Large intestine (tissue), 3 donors: ENCODE measurements at regions not wholly inside any gene's neighbourhood (a gene's known extent, or its start where the extent isn't known, plus 50 kb on each side); places are given as distances from the start of the nearest gene placed in this dataset.
"Not testable (repeated sequence)": the region's sequence is repeated elsewhere in the genome, so short reads cannot be mapped to it uniquely, and the experiment has no call there.

ENCODE experiments used
- DNase-seq, 2 donors: peaks; one replicate each; pipeline versions ENCODE4 v3.0.0 to v3.0.0-alpha.2; 2013
- H3K27ac ChIP-seq: one replicate; pipeline ENCODE4 v1.5.1; 2013; ENCODE audit warnings: low read length
- H3K27me3 ChIP-seq: 2 replicates; pipeline ENCODE4 v1.6.1; 2013; ENCODE audit warnings: low read length; ENCODE audit not compliant: control insufficient read depth, insufficient read depth
- H3K36me3 ChIP-seq: 2 replicates; pipeline ENCODE4 v1.6.1; 2013; ENCODE audit warnings: low read length; ENCODE audit not compliant: control insufficient read depth, insufficient read depth
- H3K4me1 ChIP-seq: one replicate; pipeline ENCODE4 v1.6.1; 2013; ENCODE audit warnings: low read length; ENCODE audit not compliant: control insufficient read depth, insufficient read depth
- H3K4me3 ChIP-seq: one replicate; pipeline ENCODE4 v1.5.1; 2013; ENCODE audit warnings: low read length
- H3K9me3 ChIP-seq: one replicate; pipeline ENCODE4 v1.6.1; 2013; ENCODE audit warnings: mild to moderate bottlenecking, low read depth, low read length, moderate library complexity; ENCODE audit not compliant: control insufficient read depth
- WGBS: methylation state at CpG from one replicate; pipeline ENCODE4 v1.1.5; 2013; ENCODE audit warnings: low lambda C conversion rate; ENCODE audit not compliant: insufficient coverage; 5-methylcytosine and 5-hydroxymethylcytosine counted together

- not testable (repeated sequence) for H3K27ac ChIP-seq, H3K4me3 ChIP-seq, H3K9me3 ChIP-seq, DNase-seq, H3K27me3 ChIP-seq, H3K4me1 ChIP-seq, H3K36me3 ChIP-seq
- WGBS: no CpG with 5 or more reads among the region's 28 CpGs
These were observed 1800.9 kb downstream of the OLFM4 start for GRCh38 chr13:54829391-54830068.

GRCh38 chr13:54836273-54836672 lies 1807.7 kb downstream of the OLFM4 start:
- no peaks in the 10 kb centered on the region for H3K36me3 ChIP-seq
- no peaks in the 10 kb centered on the region for H3K27me3 ChIP-seq
- no peak overlapping the region for H3K4me3 ChIP-seq
- H3K27ac ChIP-seq: no peak overlapping the region
- no peaks in the 10 kb centered on the region for H3K9me3 ChIP-seq
- no peak for DNase-seq
- no CpG with 5 or more reads among the region's 4 CpGs for WGBS
- no peaks in the 10 kb centered on the region for H3K4me1 ChIP-seq

- no peaks in the 10 kb centered on the region for H3K27me3 ChIP-seq
- H3K36me3 ChIP-seq: no peaks in the 10 kb centered on the region
- H3K27ac ChIP-seq: no peak overlapping the region
- no peaks in the 10 kb centered on the region for H3K9me3 ChIP-seq
- H3K4me3 ChIP-seq: no peak overlapping the region
- no peaks in the 10 kb centered on the region for H3K4me1 ChIP-seq
- DNase-seq: no peak
These were observed 1813.1 kb downstream of the OLFM4 start for GRCh38 chr13:54841682-54842081.

DNA sequence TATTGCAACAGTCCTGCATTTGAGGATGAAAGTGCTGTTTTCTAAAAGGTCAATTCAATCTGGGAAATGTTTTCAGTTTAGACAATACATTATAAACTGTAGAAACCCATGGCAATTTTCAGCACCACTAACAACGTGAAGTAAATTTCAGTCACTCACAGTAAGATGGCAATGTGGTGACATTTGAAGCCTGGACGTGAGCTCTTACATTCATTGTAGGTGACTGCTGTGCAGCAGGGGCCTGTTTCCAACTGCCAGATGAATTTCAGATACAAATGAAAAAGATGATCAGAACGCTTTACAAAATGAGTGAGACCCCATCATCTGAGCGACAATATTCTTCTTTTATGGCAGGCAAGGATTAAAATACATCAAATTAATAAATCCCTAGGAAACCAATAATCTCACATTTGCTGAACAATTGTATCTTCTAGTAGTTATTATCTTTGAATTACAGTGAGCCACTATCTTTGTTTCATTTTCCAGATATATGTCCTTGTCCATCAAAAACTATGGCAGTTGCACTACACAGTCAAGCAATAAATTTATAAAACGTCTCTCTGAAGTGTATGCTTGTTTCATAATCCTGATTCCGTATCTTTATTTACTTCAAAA lies 1816.8 kb downstream of the OLFM4 start:
- 20% methylated on average over 1 of the region's 6 CpGs for WGBS
- Histone ChIP-seq H3K9me3 (no peaks in the 10 kb centered on the region), H3K27ac (no peak overlapping the region), H3K27me3 (no peaks in the 10 kb centered on the region), H3K36me3 (no peaks in the 10 kb centered on the region), H3K4me3 (no peak overlapping the region), H3K4me1 (no peaks in the 10 kb centered on the region)
- DNase-seq: no peak

GRCh38 chr13:54852831-54853230 lies 1824.2 kb downstream of the OLFM4 start:
- no peak overlapping the region for H3K27ac ChIP-seq
- DNase-seq: peak in 1 of 2 donors; percentile 7
- no peaks in the 10 kb centered on the region for H3K9me3 ChIP-seq
- H3K4me3 ChIP-seq: no peak overlapping the region
- no peaks in the 10 kb centered on the region for H3K36me3 ChIP-seq
- no peaks in the 10 kb centered on the region for H3K27me3 ChIP-seq
- H3K4me1 ChIP-seq: no peaks in the 10 kb centered on the region

GRCh38 chr13:54859827-54860226 lies 1831.2 kb downstream of the OLFM4 start:
- Histone ChIP-seq H3K4me1 (no peaks in the 10 kb centered on the region), H3K36me3 (no peaks in the 10 kb centered on the region), H3K9me3 (no peaks in the 10 kb centered on the region), H3K4me3 (no peak overlapping the region), H3K27me3 (no peaks in the 10 kb centered on the region), H3K27ac (no peak overlapping the region)
- no peak for DNase-seq
- 100% methylated on average over 1 of the region's 1 CpG for WGBS

DNA sequence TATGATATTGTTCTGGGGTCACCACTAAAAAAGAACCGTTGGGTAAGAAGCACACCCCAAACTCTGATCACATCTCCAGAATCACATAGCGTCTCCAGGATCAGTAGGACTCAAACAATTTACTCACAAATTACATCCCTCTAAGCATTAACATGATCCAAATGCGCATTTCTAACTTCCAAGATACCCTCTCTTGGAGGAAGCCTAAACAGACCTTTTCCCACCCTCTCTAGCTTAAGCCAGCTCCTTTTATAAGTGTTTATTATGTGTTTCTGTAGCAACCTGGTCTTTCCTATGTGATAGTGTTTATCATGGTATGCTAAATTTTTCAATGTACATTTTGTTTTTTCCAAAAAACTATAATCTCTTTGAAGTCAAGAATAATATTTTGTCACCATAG lies 1846.5 kb downstream of the OLFM4 start:
- no peak for DNase-seq
- H3K36me3 ChIP-seq: no peaks in the 10 kb centered on the region
- H3K27ac ChIP-seq: no peak overlapping the region
- H3K9me3 ChIP-seq: no peaks in the 10 kb centered on the region
- no peaks in the 10 kb centered on the region for H3K27me3 ChIP-seq
- H3K4me3 ChIP-seq: no peak overlapping the region
- no peaks in the 10 kb centered on the region for H3K4me1 ChIP-seq
- WGBS: 100% methylated on average over 1 of the region's 3 CpGs

GRCh38 chr13:54879036-54879435 lies 1850.4 kb downstream of the OLFM4 start:
- H3K27ac ChIP-seq: no peak overlapping the region
- WGBS: 100% methylated on average over 1 of the region's 2 CpGs
- no peak for DNase-seq
- no peaks in the 10 kb centered on the region for H3K27me3 ChIP-seq
- H3K9me3 ChIP-seq: no peaks in the 10 kb centered on the region
- H3K36me3 ChIP-seq: no peaks in the 10 kb centered on the region
- no peaks in the 10 kb centered on the region for H3K4me1 ChIP-seq
- no peak overlapping the region for H3K4me3 ChIP-seq

- DNase-seq: no peak
- no peak overlapping the region for H3K4me3 ChIP-seq
- H3K27me3 ChIP-seq: no peaks in the 10 kb centered on the region
- H3K4me1 ChIP-seq: no peaks in the 10 kb centered on the region
- WGBS: no CpG with 5 or more reads among the region's 3 CpGs
- no peaks in the 10 kb centered on the region for H3K9me3 ChIP-seq
- no peaks in the 10 kb centered on the region for H3K36me3 ChIP-seq
- H3K27ac ChIP-seq: no peak overlapping the region
These were observed 1856.1 kb downstream of the OLFM4 start for GRCh38 chr13:54884682-54885081.

DNA sequence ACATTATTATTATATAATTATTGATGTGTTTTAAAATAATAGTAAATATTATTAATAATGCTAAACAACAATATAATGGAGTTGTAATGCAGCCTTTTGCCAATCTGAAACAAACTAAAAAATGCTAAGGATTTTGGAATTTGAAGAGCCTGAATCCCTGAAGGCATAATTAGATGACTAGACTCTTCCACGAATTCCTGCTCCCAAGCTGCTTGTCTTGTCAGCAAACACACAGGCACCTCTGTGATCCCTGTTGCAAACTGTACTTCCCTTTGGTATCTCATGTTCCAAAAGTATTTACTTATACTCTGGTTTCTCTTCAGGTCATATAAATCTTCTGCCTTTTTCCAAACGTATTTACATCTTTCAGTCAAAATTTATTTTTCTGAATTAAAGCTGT lies 1862.4 kb downstream of the OLFM4 start:
- Histone ChIP-seq H3K4me1 (no peaks in the 10 kb centered on the region), H3K27me3 (no peaks in the 10 kb centered on the region), H3K36me3 (no peaks in the 10 kb centered on the region), H3K27ac (no peak overlapping the region), H3K9me3 (no peaks in the 10 kb centered on the region), H3K4me3 (no peak overlapping the region)
- 82% methylated on average over 1 of the region's 2 CpGs for WGBS
- no peak for DNase-seq

DNA sequence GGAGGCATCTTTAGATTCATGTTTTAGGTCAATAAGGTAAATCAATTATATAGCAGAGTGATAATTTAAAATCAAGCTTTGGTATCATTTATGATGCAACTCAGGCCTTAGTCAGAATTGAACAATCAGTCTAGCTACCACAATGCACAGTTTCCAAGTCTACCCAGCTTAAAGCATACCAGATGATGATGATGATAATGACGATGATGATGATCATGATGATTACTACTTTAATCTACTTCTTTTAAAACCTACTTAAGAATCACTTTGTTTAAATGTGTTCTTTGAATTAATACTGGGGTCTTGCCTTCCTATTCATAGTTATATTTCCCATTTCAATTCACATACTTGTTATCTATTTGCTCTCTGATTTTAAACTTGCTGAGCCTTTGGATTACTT lies 1872.7 kb downstream of the OLFM4 start:
- WGBS: no CpG with 5 or more reads among the region's 1 CpG
- no peak overlapping the region for H3K27ac ChIP-seq
- H3K4me3 ChIP-seq: no peak overlapping the region
- no peaks in the 10 kb centered on the region for H3K36me3 ChIP-seq
- H3K27me3 ChIP-seq: no peaks in the 10 kb centered on the region
- no peaks in the 10 kb centered on the region for H3K4me1 ChIP-seq
- no peaks in the 10 kb centered on the region for H3K9me3 ChIP-seq
- DNase-seq: no peak
